ENCODE measurements at regions not wholly inside any gene's neighbourhood (a gene's known extent, or its start where the extent isn't known, plus 50 kb on each side); places are given as distances from the start of the nearest gene placed in this dataset.

DNA sequence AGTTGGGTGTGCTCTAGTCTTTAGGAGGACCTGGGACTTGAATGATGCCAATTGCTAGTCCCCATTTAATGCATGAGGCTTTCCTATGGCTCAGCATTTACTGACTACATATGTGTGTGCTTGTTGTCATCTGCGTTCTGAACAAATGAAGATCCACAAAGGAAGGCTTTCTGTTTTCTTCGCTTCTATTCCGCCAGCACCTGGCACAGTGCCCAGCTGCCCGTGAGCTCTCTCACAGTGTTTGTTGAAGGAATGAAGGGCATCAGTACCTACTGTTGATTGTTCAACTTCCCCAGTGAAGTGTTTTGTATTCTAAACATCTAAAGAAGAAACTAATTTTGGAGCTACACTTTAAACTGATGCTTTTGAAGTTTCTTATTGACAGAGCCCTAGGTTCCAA is 122.4 kb upstream of the LINC00305 start (continued):
- TF ChIP-seq DEAF1 (CRISPR knock-in tag; IDR thresholded peaks at IDR 0.05), result no peak
- TF ChIP-seq RB1 (IDR thresholded peaks at IDR 0.05; ENCODE audit: low read depth), result no peak
- TF ChIP-seq KDM4B (IDR thresholded peaks at IDR 0.05; ENCODE audit: borderline replicate concordance in 2 of 2, low read depth in 1 of 2), result no peak
- TF ChIP-seq STAT5B (CRISPR knock-in tag; IDR thresholded peaks at IDR 0.05), result no peak
- TF ChIP-seq AFF1 (IDR thresholded peaks at IDR 0.05; ENCODE audit: low read depth in 1 of 2, partially characterized antibody in 2 of 2), result no peak

DNA sequence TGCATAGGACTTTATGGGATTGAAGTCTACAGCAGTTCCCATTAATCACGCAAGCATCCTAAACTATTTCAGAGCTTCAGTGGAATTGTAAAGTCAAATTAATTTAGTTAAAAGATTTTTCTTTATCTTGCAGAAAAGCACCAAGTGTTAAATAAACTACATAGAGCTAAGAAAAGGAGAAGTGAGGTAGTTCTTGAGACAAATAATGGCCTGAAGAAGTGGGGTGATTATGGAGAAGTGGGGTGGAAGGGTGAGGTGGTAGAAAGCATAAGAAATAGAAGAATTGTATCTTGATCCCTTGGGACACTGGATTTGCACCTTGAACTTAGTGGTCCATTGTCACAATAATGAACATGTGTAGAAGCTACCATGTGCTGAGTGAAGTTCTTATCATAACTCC is 121.7 kb upstream of the LINC00305 start:
- in situ Hi-C loops (cut with MboI), result no loop called here
- CTCF ChIA-PET (ENCODE audit: low intra/inter-chr PET ratio), result no interaction called here
- no peak for DNase-seq (ENCODE audit: extremely low read depth in 1 of 4, low spot score in 3 of 4)
- Histone ChIP-seq H3K9me1 (ENCODE audit: control insufficient read depth, insufficient read depth, low read length) (no peaks in the 10 kb centered on the region), H3K27me3 (ENCODE audit: control insufficient read depth in 2 of 2, insufficient read depth in 2 of 2, low read length in 2 of 2) (no peaks in the 10 kb centered on the region), H3K4me2 (ENCODE audit: insufficient read depth, low read length) (no peak overlapping the region), H3K9ac (ENCODE audit: insufficient read depth in 1 of 2, low read depth in 2 of 2, low read length in 2 of 2) (no peak overlapping the region), H3K9me3 (replicated peaks; ENCODE audit: control insufficient read depth, insufficient read depth, low read depth, low read length) (no peaks in the 10 kb centered on the region), H3K27ac (ENCODE audit: extremely low read depth, low read depth, low read length) (no peak overlapping the region), H3K79me2 (ENCODE audit: control insufficient read depth, insufficient read depth, low read length) (no peaks in the 10 kb centered on the region), H3K4me3 (no peak overlapping the region), H4K20me1 (replicated peaks; ENCODE audit: control insufficient read depth, insufficient read depth, low read length) (no peaks in the 10 kb centered on the region), H3K36me3 (ENCODE audit: control insufficient read depth, insufficient read depth, low read length) (no peaks in the 10 kb centered on the region), H2AFZ (ENCODE audit: low read depth, low read length) (no peak overlapping the region), H3K4me1 (replicated peaks in 1 of 2; ENCODE audit: control insufficient read depth in 2 of 2, insufficient read depth in 2 of 2, low read length in 2 of 2) (no peaks in the 10 kb centered on the region)
- WGBS (ENCODE audit: insufficient coverage, low coverage, missing lambda C conversion rate), result 0% methylated on average over 1 of the region's 1 CpG
- no TSS peak for BruUV-seq (replicated peaks)
- FAIRE-seq, result no peak
- no peak for ATAC-seq
- intact Hi-C loops (cut with micrococcal nuclease), result no loop called here
- POLR2A ChIA-PET, result no interaction called here
- no peak for TF ChIP-seq ZNF174 (CRISPR knock-in tag; IDR thresholded peaks at IDR 0.05)
- no peak for TF ChIP-seq RUNX1 (IDR thresholded peaks at IDR 0.05; ENCODE audit: low read depth)
- TF ChIP-seq PYGO2 (tag; IDR thresholded peaks at IDR 0.05), result no peak
- no peak for TF ChIP-seq GABPA (tag; conservative IDR thresholded peaks at IDR 0.05; ENCODE audit: low read depth)
- TF ChIP-seq MXI1 (IDR thresholded peaks at IDR 0.05; ENCODE audit: low read depth, low read length), result no peak
- no peak for TF ChIP-seq CHD1 (IDR thresholded peaks at IDR 0.05; ENCODE audit: low read length)
- TF ChIP-seq, protein P1, sequence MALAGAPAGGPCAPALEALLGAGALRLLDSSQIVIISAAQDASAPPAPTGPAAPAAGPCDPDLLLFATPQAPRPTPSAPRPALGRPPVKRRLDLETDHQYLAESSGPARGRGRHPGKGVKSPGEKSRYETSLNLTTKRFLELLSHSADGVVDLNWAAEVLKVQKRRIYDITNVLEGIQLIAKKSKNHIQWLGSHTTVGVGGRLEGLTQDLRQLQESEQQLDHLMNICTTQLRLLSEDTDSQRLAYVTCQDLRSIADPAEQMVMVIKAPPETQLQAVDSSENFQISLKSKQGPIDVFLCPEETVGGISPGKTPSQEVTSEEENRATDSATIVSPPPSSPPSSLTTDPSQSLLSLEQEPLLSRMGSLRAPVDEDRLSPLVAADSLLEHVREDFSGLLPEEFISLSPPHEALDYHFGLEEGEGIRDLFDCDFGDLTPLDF (CRISPR knock-in tag; IDR thresholded peaks at IDR 0.05), result no peak
- no peak for TF ChIP-seq RBM14 (IDR thresholded peaks at IDR 0.05; ENCODE audit: borderline replicate concordance, insufficient read depth, low read depth, low read length)
- no peak for TF ChIP-seq ZNF668 (CRISPR knock-in tag; IDR thresholded peaks at IDR 0.05)

Data from K562 (cell line).